NCI-H69 (cell line): ENCODE measurements at regions not wholly inside any gene's neighbourhood (a gene's known extent, or its start where the extent isn't known, plus 50 kb on each side); places are given as distances from the start of the nearest gene placed in this dataset.

ENCODE experiments used
- DNase-seq: peaks from one replicate; lab custom pipeline; 2025; lab: John Stamatoyannopoulos, UW

GRCh38 chr13:33751151-33751550 lies 66.8 kb upstream of the RFC3 start:
- no peak for DNase-seq

GRCh38 chr13:33752094-33752493 lies 65.9 kb upstream of the RFC3 start:
- no peak for DNase-seq

DNA sequence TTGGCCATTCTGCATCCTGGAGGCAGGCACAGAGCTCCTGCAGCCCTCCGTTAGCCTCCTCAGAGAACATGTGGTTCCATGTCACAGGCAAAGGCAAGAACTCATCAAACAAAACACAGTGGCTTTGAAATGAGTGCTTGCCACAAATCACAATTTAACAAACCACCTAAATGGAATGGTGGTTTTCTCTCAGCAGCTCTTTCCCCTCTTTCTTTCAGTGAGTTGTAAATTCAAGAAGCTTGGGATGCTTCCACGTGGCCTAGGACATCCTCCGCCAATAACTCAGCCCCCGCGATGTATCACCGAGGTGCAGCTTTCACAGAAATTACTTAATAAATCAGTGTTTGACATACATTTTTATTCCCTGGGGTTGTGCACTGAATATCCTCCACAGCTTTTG lies 65.4 kb upstream of the RFC3 start:
- DNase-seq = no peak

DNA sequence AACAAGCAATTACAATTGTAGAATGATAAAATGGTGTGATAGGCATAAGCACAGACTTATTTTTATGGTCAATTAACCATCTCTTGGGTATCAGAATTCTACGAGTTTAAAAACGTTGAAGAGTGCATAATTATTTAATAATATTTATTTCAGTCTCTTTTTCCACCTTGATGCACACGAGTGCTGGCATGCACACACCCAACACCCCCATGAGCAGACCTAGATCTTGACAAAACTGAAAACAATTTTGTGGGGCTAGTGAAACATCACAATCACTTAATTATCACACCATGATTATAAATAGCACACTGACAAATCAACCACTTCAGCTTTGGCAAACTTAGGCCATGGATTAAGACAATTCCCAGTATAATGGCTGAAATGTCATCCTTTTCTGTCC lies 61.0 kb upstream of the RFC3 start:
- no peak for DNase-seq

GRCh38 chr13:33757713-33758112 lies 60.2 kb upstream of the RFC3 start:
- DNase-seq = peak; percentile 34

DNA sequence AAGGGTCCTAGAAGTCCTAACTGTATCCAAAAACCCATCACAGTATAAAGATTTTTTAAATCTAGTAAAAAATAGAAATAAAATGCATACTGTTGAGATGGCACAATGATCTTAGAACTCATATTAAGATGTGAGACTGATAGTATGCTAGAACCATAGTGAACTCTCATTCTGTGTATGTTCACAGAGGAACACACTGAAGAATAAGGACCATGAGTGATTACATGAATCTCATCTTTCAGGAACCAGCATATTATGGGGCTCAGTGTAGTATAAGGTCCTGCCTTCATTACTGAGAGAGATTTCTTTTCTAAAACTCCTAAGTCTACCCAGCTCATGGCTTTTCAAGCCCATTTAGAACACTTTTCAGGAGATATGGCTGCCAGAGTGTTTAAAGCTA lies 59.8 kb upstream of the RFC3 start:
- peak; percentile 5 for DNase-seq

- DNase-seq = peak; percentile 85
These were observed 56.2 kb upstream of the RFC3 start for GRCh38 chr13:33761740-33762139.

DNA sequence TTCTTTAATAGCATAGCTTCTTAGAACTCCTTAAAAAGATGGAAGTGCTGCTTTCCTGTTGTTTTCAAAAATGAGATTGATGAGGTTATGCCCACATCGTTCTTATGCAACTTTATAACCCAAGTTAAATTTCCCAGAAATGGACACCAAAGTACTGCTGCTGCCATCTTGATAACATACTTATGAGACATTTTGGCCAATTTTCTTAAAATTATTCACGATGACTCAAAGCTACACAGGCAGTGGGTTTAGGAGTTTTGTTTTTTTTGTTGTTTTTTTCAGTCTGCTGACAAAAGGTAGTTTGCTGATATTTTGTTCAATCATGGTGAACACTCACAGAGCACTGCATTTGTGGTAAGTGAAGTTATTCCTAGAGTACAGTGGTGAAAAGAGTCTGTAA lies 54.9 kb upstream of the RFC3 start:
- no peak for DNase-seq

- peak; percentile 89 for DNase-seq
These were observed 53.2 kb upstream of the RFC3 start for GRCh38 chr13:33764716-33765115.

GRCh38 chr13:33766329-33767123 lies 51.4 kb upstream of the RFC3 start:
- no peak for DNase-seq

DNA sequence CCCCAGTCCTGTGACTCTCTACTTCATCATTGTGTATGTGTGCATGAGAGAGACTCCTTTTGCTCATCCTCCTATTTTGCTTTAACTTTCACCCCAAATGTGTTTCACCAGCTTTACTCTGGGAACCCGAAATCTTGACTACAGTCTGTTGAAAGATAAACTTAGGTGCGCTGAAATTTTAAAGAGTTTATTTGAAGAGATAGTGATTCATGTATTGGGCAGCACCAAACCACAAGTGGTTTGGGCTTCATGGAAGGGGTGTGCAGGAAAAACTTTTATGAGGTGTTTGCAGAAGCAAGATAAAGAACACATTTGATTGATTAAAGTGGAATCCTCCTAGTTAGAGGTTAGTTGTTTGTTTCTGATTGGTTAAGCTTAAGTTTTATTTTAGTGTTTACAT lies 50.8 kb upstream of the RFC3 start:
- DNase-seq = no peak
